MM.1S (cell line): ENCODE measurements at regions not wholly inside any gene's neighbourhood (a gene's known extent, or its start where the extent isn't known, plus 50 kb on each side); places are given as distances from the start of the nearest gene placed in this dataset.
"Not testable (repeated sequence)": the region's sequence is repeated elsewhere in the genome, so short reads cannot be mapped to it uniquely, and the experiment has no call there.

Experiments
- CTCF ChIP-seq: fragments of 300-600 bp; sonication (generic); IDR thresholded peaks from 2 replicates; pipeline ENCODE4 v1.5.1; 2016; ENCODE audit warnings: antibody characterized with exemption, low read length, mixed read lengths
- EZH2 ChIP-seq: fragments of 300-600 bp; sonication (generic); optimal IDR thresholded peaks from 2 replicates; pipeline ENCODE3; 2017; ENCODE audit warnings: low read depth, mild to moderate bottlenecking, antibody characterized with exemption, low read length, mixed read lengths
- EZH2phosphoT487 ChIP-seq: fragments of 300-600 bp; sonication (generic); IDR thresholded peaks from 2 replicates; pipeline ENCODE4 v1.6.1; 2018; ENCODE audit warnings: antibody characterized with exemption, low read length

- not testable (repeated sequence) for TF ChIP-seq CTCF, EZH2phosphoT487, EZH2
These were observed 323.3 kb upstream of the FGF16 start for GRCh38 chrX:77123917-77124316.
